Kidney epithelial cell (primary cell): ENCODE measurements at regions not wholly inside any gene's neighbourhood (a gene's known extent, or its start where the extent isn't known, plus 50 kb on each side); places are given as distances from the start of the nearest gene placed in this dataset.

Source experiments
- DNase-seq: peaks from one replicate; pipeline ENCODE4 v3.0.0-alpha.2; 2010; ENCODE audit warnings: low read depth
- H3K27me3 ChIP-seq: 2 replicates; pipeline ENCODE4 v1.6.0; 2011; ENCODE audit warnings: low read length; ENCODE audit not compliant: control insufficient read depth, insufficient read depth
- H3K36me3 ChIP-seq: 2 replicates; pipeline ENCODE4 v1.5.1; 2011; ENCODE audit warnings: low read length; ENCODE audit not compliant: control insufficient read depth, insufficient read depth
- H3K4me3 ChIP-seq: 2 replicates; pipeline ENCODE4 v1.5.1; 2011; ENCODE audit warnings: low read depth, mild to moderate bottlenecking, control low read depth, low read length
- CTCF ChIP-seq: IDR thresholded peaks from 2 replicates; pipeline ENCODE4 v1.5.1; 2011; ENCODE audit warnings: mild to moderate bottlenecking, moderate library complexity, low read length, control low read depth, inconsistent platforms; ENCODE audit not compliant: insufficient read depth, poor library complexity, severe bottlenecking

DNA sequence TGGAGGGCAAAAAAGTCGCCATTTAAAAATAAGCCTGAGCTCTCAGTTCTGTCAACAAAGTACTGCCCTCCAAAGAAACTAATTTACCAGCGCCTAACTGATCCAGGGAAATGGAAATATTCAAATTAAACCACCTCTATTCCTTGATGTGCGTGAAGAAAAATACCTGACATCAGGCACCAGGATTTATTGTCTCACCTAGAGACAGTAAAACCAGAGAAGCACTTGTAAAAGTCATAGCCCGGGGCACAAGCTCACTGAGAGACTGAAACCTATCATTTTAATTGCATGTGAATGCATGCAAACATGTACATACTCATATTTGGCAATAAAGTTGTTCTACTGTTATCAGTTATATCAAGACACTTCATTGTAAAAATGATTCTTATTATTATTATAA is 147.3 kb upstream of the VSTM2A start:
- no peak for DNase-seq
- no peak overlapping the region for H3K4me3 ChIP-seq

GRCh38 chr7:54397836-54398612 is 144.2 kb upstream of the VSTM2A start:
- Histone ChIP-seq H3K4me3 (no peak overlapping the region), H3K27me3 (no peaks in the 10 kb centered on the region), H3K36me3 (no peaks in the 10 kb centered on the region)
- no peak for TF ChIP-seq CTCF
- DNase-seq: no peak

More for the DNA sequence above, 147.3 kb upstream of the VSTM2A start:
- TF ChIP-seq CTCF: no peak
- H3K27me3 ChIP-seq: no peaks in the 10 kb centered on the region
- H3K36me3 ChIP-seq: no peaks in the 10 kb centered on the region

- Histone ChIP-seq H3K36me3 (no peaks in the 10 kb centered on the region), H3K4me3 (no peak overlapping the region), H3K27me3 (no peaks in the 10 kb centered on the region)
- no peak for DNase-seq
- TF ChIP-seq CTCF: no peak
Observed at GRCh38 chr7:54398863-54399262, 143.3 kb upstream of the VSTM2A start.

GRCh38 chr7:54409917-54410316 is 132.3 kb upstream of the VSTM2A start:
- TF ChIP-seq CTCF: no peak
- Histone ChIP-seq H3K27me3 (no peaks in the 10 kb centered on the region), H3K4me3 (no peak overlapping the region), H3K36me3 (no peaks in the 10 kb centered on the region)
- no peak for DNase-seq

DNA sequence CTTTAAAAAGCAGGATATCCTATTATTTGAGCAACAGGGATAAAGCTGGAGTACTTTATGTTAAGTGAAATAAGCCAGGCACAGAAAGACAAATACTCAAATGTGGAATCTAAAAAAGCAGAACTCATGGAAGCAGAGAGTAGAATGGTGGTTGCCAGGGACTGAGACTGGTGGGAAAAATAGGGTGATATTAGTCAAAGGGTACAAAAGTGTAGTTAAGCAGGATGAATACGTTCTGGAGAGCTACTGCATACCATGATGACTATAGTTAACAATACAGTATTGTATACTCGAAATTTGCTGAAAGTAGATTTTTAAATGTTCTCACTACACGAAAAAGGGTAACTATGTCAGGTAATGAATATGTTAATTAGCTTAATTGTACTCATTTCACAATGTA is 125.5 kb upstream of the VSTM2A start:
- no peak for TF ChIP-seq CTCF
- no peak for DNase-seq
- Histone ChIP-seq H3K27me3 (no peaks in the 10 kb centered on the region), H3K4me3 (no peak overlapping the region), H3K36me3 (no peaks in the 10 kb centered on the region)

DNA sequence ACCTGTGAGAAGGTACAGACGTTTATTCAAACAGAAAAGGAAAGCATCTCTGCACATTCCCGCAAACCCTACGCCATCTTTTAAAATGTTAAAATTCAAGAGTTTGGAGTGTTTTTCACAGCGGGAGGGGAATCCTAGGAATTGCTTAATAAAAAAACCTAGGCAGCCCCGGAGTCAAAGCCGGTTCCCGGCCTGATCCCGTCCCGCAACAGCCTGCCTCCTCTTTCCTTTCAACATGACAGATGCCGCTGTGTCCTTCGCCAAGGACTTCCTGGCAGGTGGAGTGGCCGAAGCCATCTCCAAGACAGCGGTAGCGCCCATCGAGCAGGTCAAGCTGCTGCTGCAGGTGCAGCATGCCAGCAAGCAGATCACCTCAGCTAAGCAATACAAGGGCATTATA is 123.0 kb upstream of the VSTM2A start:
- DNase-seq: no peak
- TF ChIP-seq CTCF: no peak
- no peaks in the 10 kb centered on the region for H3K36me3 ChIP-seq
- H3K4me3 ChIP-seq: no peak overlapping the region
- H3K27me3 ChIP-seq: no peaks in the 10 kb centered on the region
